ENCODE measurements at regions not wholly inside any gene's neighbourhood (a gene's known extent, or its start where the extent isn't known, plus 50 kb on each side); places are given as distances from the start of the nearest gene placed in this dataset.

DNA sequence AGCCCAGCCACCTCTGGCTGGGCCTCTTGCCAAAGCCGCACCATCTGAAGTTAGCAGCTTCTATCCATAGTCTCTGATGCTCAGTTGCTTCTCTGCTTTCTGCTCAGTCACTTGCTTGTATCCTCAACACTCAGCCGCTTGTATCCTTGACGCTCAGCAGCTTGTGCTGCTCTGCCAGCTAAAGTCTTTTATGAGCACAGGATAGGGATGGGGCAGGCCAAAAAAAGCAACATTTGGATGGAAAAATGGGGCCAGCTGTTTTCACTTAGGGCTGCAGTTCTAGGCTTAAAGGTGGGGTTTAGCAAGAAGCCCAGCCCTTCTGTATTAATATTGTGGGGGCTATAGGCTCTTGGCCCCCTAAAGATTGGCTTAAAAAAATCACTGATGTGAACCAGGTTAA is 739.4 kb downstream of the CDH8 start:
- FAIRE-seq (no peak), DNase-seq (ENCODE audit: low read depth) (no peak)
- TF ChIP-seq, protein P1, sequence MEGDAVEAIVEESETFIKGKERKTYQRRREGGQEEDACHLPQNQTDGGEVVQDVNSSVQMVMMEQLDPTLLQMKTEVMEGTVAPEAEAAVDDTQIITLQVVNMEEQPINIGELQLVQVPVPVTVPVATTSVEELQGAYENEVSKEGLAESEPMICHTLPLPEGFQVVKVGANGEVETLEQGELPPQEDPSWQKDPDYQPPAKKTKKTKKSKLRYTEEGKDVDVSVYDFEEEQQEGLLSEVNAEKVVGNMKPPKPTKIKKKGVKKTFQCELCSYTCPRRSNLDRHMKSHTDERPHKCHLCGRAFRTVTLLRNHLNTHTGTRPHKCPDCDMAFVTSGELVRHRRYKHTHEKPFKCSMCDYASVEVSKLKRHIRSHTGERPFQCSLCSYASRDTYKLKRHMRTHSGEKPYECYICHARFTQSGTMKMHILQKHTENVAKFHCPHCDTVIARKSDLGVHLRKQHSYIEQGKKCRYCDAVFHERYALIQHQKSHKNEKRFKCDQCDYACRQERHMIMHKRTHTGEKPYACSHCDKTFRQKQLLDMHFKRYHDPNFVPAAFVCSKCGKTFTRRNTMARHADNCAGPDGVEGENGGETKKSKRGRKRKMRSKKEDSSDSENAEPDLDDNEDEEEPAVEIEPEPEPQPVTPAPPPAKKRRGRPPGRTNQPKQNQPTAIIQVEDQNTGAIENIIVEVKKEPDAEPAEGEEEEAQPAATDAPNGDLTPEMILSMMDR (IDR thresholded peaks at IDR 0.05; ENCODE audit: insufficient read depth, low read length, severe bottlenecking): no peak
- Histone ChIP-seq H3K4me3 (ENCODE audit: low read depth, low read length) (no peak overlapping the region), H3K36me3 (ENCODE audit: control insufficient read depth, insufficient read depth, low read length) (no peaks in the 10 kb centered on the region), H3K27me3 (ENCODE audit: control insufficient read depth, insufficient read depth, low read length) (no peaks in the 10 kb centered on the region)

DNA sequence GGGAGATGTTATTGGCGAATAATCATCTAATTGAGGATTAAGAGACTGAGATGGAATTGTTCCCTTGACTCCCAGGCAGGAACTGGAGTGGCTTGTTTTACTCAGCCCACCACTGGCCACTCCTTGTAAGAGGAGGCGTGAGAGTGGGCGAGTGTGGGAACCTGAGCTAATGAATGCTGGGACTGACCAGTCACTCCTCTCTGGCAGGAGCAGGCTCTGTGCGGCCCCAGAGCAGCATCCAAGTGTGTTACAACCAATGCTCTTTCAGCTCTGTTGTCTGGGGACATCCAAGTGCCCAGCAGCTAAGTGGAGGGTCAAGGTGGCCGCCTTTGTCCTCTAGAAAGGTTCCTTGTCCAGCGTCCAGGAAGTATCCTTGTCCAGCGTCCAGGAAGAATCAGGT is 739.9 kb downstream of the CDH8 start:
- Histone ChIP-seq H3K36me3 (ENCODE audit: control insufficient read depth, insufficient read depth, low read length) (no peaks in the 10 kb centered on the region), H3K27me3 (ENCODE audit: control insufficient read depth, insufficient read depth, low read length) (no peaks in the 10 kb centered on the region), H3K4me3 (ENCODE audit: low read depth, low read length) (no peak overlapping the region)
- TF ChIP-seq, protein P1 (IDR thresholded peaks at IDR 0.05; ENCODE audit: insufficient read depth, low read length, severe bottlenecking): no peak
- FAIRE-seq (no peak), DNase-seq (ENCODE audit: low read depth) (no peak)

DNA sequence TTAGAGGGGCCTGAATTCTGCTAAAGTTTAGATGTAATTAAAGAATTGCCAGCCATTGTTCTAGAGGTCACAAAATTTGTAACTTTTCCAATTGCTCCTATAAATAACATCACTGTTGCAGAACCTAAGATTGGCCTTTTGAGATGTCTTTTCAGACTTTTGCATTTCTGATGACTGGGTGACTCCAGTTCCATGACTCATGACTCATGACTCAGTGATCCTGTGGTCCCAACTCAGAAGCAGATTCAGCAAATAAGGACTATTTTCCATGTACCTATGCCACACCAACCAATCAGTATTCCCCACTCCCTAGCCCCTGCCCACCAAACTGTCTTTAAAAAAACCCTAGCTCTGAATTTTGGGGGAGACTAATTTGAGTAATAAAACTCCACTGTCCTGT is 740.9 kb downstream of the CDH8 start:
- TF ChIP-seq, protein P1 (IDR thresholded peaks at IDR 0.05; ENCODE audit: insufficient read depth, low read length, severe bottlenecking): no peak
- no peak for FAIRE-seq
- Histone ChIP-seq H3K27me3 (ENCODE audit: control insufficient read depth, insufficient read depth, low read length) (no peaks in the 10 kb centered on the region), H3K36me3 (ENCODE audit: control insufficient read depth, insufficient read depth, low read length) (no peaks in the 10 kb centered on the region), H3K4me3 (ENCODE audit: low read depth, low read length) (no peak overlapping the region)
- DNase-seq (ENCODE audit: low read depth): peak; percentile 4

DNA sequence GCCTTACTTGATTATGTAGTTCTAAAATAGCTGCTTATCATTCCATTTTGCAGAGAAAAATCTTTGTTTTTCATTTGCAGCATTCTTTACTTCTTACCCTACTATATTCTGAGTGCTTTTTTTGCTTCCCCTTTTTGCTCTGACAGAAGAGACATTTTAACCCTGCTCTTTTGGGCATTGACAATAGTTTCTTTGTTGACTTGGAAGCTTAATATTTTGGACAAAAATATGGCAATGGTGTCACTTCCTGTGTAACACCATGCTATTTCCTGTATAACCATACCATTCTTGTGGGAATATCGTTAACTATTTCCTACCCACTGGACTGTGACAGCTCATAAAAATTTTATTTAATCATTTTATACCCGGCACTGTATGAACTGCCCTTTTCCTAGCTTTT is 747.1 kb downstream of the CDH8 start:
- TF ChIP-seq, protein P1 (IDR thresholded peaks at IDR 0.05; ENCODE audit: insufficient read depth, low read length, severe bottlenecking): no peak
- DNase-seq (ENCODE audit: low read depth) (no peak), FAIRE-seq (no peak)
- H3K27me3 ChIP-seq (ENCODE audit: control insufficient read depth, insufficient read depth, low read length): no peaks in the 10 kb centered on the region
- H3K4me3 ChIP-seq (ENCODE audit: low read depth, low read length): no peak overlapping the region
- H3K36me3 ChIP-seq (ENCODE audit: control insufficient read depth, insufficient read depth, low read length): no peaks in the 10 kb centered on the region

DNA sequence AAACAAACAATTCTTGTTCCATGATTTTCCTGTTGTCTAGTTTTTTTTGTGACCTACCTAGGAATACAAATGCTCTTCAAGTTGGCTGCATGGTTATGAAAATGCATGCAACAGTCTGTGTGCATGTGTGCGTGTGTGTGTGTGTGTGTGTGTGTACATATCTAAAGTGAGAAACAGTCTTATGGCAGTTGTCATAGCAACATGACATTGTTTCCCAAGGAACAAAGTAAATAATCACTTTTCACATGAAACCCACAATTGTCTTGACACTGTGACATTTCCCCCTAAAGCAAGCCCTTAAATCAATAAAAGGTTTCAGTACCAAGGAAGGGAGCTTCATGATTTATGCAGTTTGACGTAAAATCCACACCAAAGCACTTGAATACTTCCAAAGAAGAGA is 758.4 kb downstream of the CDH8 start:
- no peak for DNase-seq (ENCODE audit: low read depth)
- no peak for FAIRE-seq
- Histone ChIP-seq H3K4me3 (ENCODE audit: low read depth, low read length) (no peak overlapping the region), H3K36me3 (ENCODE audit: control insufficient read depth, insufficient read depth, low read length) (no peaks in the 10 kb centered on the region), H3K27me3 (ENCODE audit: control insufficient read depth, insufficient read depth, low read length) (no peaks in the 10 kb centered on the region)
- TF ChIP-seq, protein P1 (IDR thresholded peaks at IDR 0.05; ENCODE audit: insufficient read depth, low read length, severe bottlenecking): no peak

DNA sequence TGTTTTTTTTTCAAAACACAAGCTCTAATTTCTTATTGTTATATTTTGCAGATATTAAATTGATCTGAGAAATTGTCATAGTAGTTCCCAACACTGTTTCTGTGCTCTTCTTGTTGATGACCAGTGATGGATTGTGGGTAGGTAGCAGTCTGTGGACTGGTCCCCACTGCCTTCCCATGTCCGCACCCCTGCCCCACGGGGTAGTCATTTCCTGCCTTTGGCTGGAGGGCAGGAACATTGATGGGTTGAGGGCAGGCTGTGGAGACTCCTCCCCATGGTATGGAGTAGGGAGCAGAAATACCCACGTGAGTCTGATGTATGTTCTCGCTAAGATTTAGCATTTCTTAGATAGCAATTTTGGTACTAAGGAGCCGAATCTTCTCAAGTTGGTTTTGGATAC is 762.0 kb downstream of the CDH8 start:
- no peak overlapping the region for H3K4me3 ChIP-seq (ENCODE audit: low read depth, low read length)
- TF ChIP-seq, protein P1 (IDR thresholded peaks at IDR 0.05; ENCODE audit: insufficient read depth, low read length, severe bottlenecking): no peak
- FAIRE-seq (no peak), DNase-seq (ENCODE audit: low read depth) (no peak)
- H3K36me3 ChIP-seq (ENCODE audit: control insufficient read depth, insufficient read depth, low read length): no peaks in the 10 kb centered on the region
- H3K27me3 ChIP-seq (ENCODE audit: control insufficient read depth, insufficient read depth, low read length): no peaks in the 10 kb centered on the region

All from bronchial epithelial cell (primary cell).